Stomach smooth muscle (tissue), 2 donors: ENCODE measurements at regions not wholly inside any gene's neighbourhood (a gene's known extent, or its start where the extent isn't known, plus 50 kb on each side); places are given as distances from the start of the nearest gene placed in this dataset.

Source experiments
- H3K27ac ChIP-seq: one replicate; pipeline ENCODE4 v1.7.0; 2013; ENCODE audit warnings: mild to moderate bottlenecking, low read length, inconsistent platforms
- H3K27me3 ChIP-seq, 2 donors: one replicate each; pipeline ENCODE4 v1.7.0; 2013; ENCODE audit warnings: low read length in 2 of 2; ENCODE audit not compliant: insufficient read depth in 2 of 2, control insufficient read depth in 1 of 2
- H3K36me3 ChIP-seq, 2 donors: one replicate each; pipeline ENCODE4 v1.7.0; 2013; ENCODE audit warnings: low read length in 2 of 2; ENCODE audit not compliant: control insufficient read depth in 2 of 2, insufficient read depth in 2 of 2
- H3K4me1 ChIP-seq: one replicate; pipeline ENCODE4 v1.7.0; 2013; ENCODE audit warnings: low read length; ENCODE audit not compliant: control insufficient read depth, insufficient read depth
- H3K4me3 ChIP-seq, 2 donors: one replicate each; pipeline ENCODE4 v1.7.0; 2013; ENCODE audit warnings: low read length in 2 of 2
- H3K9ac ChIP-seq, 2 donors: one replicate each; pipeline ENCODE4 v1.7.0; 2013; ENCODE audit warnings: low read length in 2 of 2, mild to moderate bottlenecking in 1 of 2
- H3K9me3 ChIP-seq, 2 donors: one replicate each; pipeline ENCODE4 v1.7.0; 2013; ENCODE audit warnings: low read length in 2 of 2; ENCODE audit not compliant: control insufficient read depth in 2 of 2
- donor health status: healthy.
- donor health status: Pancreatic carcinoma.

DNA sequence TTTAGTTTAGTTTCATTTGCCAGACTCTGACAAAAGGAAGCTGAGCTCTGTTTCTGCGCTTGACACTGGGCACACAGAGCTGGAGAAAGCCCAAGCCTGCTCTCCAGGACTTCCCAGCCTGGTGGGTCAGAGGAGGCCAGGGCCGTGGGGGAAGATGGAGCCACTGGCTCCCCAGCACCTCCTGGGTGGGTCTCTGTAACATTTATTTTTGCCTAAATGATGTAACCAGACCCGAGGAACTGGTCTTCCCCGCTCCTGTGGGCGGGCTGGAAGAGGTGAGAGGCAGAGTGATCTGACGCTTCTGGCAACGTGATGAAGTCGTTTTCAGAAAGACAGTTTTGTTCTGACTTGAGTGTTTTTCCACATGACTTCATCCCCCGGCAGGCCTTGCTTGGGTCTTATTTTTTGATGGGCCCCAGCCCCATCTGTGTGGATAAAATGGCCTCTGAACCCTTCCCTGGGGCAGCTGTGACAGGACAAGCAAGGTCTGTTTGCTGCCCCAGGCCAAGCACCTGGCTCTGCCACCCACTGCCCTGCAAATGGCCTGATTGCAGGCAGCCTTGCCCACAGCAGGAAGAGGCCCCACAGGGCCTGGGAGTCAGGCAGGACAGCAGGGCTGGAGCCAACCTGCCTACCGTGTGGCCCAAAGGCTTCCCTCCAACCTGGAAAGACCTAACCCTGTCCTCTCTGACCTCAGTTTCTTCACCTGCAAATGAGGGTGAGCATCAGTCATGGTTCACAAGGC, 304.9 kb upstream of the ZMIZ1 start:
- no peaks in the 10 kb centered on the region for H3K36me3 ChIP-seq
- peak overlapping the region; percentile 76 for H3K27ac ChIP-seq
- peak overlapping the region in 1 of 2 donors; percentile 41 for H3K9ac ChIP-seq
- peaks cover 28% of the 10 kb centered on the region for H3K4me1 ChIP-seq
- H3K4me3 ChIP-seq, result peak overlapping the region in 1 of 2 donors; percentile 15
- H3K9me3 ChIP-seq, result no peaks in the 10 kb centered on the region
- no peaks in the 10 kb centered on the region for H3K27me3 ChIP-seq

DNA sequence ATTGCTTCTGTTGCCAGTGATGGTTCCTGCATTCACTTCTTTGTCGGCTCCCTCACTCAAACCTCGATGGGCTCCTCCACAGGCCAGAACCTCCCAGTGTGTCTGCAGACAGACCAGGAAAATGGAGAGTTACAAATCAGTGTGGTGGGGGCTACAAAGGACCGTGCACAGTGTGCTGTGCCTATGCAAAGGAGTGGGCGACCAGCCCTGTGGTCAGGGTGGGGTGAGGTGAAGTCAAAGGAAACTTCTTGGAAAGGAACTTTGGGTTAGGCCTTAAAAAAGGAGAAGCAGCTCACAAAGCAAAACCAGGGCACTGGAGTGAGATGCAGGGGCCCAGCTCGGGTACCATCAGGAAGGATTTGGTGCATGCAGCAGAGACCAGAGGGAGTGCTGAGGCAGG, 304.3 kb upstream of the ZMIZ1 start:
- Histone ChIP-seq H3K9ac (no peak overlapping the region), H3K27ac (peak overlapping the region; percentile 76)

DNA sequence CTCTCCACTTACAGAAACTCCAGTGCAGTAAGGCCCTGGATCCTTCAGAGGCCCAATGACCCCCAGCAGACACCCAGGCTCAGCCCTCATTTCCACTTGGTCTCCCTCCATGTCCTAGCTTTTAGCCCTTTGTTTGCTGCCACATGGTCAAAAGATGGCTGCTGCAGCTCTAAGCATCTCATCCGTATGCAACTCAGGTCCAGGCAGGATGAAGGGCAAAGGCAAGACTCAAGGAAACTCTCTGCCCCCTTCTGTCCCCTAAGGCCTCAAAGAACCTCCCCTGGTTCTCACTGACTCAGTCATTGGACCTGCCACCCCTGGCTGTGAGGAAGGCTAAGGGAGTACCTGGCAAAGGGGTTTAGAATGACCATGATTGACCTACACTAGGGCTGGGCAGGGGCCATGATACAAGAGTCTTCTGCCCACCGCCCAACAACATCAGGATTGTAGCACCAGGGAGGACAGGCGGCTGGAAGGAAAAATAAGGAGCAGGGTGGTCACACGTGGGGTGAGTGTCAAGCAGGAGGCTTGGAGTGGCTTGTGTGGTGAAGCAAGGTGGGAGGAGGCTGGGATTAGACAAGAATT, 303.8 kb upstream of the ZMIZ1 start:
- Histone ChIP-seq H3K9ac (no peak overlapping the region), H3K36me3 (no peaks in the 10 kb centered on the region), H3K4me1 (peaks cover 28% of the 10 kb centered on the region), H3K27ac (no peak overlapping the region), H3K27me3 (no peaks in the 10 kb centered on the region), H3K9me3 (no peaks in the 10 kb centered on the region), H3K4me3 (no peak overlapping the region)

More for the DNA sequence above, 304.3 kb upstream of the ZMIZ1 start:
- no peaks in the 10 kb centered on the region for H3K36me3 ChIP-seq
- H3K4me3 ChIP-seq, result no peak overlapping the region
- H3K9me3 ChIP-seq, result no peaks in the 10 kb centered on the region
- peaks cover 28% of the 10 kb centered on the region for H3K4me1 ChIP-seq
- H3K27me3 ChIP-seq, result no peaks in the 10 kb centered on the region

DNA sequence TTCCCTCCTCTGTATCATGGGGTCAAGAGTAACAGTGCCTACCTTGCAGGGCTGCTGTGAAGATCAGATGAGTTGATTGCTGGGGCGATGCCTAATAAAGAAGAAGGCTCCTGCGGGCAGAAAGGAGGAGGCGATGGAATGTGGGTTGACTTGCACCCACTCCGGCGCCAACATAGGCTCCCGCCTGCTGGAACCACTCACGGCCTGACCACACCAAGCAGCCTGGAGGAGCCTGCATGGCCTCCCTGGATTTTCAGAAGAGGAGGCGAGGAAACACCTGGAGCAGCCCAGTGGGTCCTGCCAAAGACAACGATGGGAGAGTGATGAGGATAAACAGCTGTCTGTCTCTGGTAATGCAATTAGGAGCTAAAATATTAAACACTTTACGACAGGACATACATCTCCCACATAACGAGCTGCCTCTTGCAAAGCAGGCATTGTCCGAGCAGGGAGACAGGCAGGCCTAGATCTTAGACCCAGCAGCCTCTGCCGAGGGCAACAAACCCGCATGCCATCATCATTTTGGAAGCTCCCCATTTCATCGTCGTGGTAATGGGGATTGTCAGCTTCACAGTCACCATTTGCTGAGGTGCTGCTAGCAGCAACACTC, 302.9 kb upstream of the ZMIZ1 start:
- no peak overlapping the region for H3K27ac ChIP-seq
- peaks cover 36% of the 10 kb centered on the region for H3K4me1 ChIP-seq
- H3K9me3 ChIP-seq, result no peaks in the 10 kb centered on the region
- no peaks in the 10 kb centered on the region for H3K27me3 ChIP-seq
- no peaks in the 10 kb centered on the region for H3K36me3 ChIP-seq
- H3K4me3 ChIP-seq, result no peak overlapping the region
- H3K9ac ChIP-seq, result no peak overlapping the region

DNA sequence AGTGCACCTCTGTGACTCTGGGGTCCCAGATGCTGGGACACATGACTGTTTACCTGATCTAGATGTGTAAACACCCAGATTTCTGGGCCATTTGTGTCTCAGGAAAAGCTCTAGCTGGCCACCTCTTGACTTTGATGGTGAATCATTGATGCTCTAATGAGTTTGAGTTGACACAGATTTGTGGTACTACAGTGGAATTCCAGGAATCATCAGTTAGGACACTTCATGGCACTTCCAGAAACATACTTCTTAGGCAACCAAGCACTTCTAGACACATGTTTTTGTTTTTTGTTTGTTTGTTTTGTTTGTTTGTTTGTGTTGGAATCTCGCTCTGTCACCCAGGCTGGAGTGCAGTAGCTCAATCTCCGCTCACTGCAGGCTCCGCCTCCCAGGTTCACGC, 302.2 kb upstream of the ZMIZ1 start:
- Histone ChIP-seq H3K36me3 (no peaks in the 10 kb centered on the region), H3K4me3 (no peak overlapping the region), H3K9me3 (no peaks in the 10 kb centered on the region), H3K9ac (no peak overlapping the region), H3K4me1 (peaks cover 42% of the 10 kb centered on the region), H3K27me3 (no peaks in the 10 kb centered on the region), H3K27ac (no peak overlapping the region)

DNA sequence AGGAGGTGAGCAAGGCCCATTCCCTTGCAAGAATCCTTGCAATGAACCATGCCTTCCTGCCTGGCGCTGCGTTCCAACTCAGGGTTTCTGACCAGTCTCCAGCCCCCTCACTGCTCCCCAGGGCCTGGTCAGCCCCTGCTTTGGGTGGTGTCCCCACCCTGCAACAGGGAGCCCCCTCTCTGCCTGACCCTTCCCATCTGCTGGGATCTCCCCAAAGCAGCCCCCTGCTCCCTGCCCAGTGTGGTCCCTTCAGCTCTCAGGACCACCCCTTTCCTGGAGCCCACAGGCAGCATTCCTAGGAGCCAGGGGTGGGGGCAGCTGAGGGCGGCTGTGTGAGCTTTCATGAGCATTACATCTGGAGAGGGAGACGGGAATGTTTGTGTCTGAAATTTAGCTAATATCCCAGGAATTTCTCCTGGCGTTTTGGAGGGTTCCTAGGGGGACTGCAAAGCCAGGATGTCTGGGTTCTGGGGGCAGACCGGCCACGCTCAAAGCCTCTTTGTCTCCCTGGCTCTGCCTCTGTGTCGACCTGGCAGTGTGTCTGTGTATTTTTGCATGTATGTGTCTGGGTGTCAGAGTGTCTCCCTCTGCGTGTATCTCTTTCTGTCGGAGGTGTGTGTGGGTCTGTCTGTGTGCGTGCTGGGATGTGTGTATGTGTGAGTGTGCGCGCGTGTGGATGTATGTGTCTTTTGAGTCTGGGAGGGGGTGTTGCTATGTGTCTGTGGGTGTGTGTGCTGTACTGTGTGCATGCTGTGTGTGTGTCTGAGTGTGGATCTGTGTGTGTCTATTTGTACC, 300.5 kb upstream of the ZMIZ1 start:
- Histone ChIP-seq H3K4me3 (no peak overlapping the region), H3K36me3 (no peaks in the 10 kb centered on the region), H3K27me3 (no peaks in the 10 kb centered on the region), H3K9ac (no peak overlapping the region), H3K4me1 (peaks cover 43% of the 10 kb centered on the region), H3K27ac (no peak overlapping the region), H3K9me3 (no peaks in the 10 kb centered on the region)

DNA sequence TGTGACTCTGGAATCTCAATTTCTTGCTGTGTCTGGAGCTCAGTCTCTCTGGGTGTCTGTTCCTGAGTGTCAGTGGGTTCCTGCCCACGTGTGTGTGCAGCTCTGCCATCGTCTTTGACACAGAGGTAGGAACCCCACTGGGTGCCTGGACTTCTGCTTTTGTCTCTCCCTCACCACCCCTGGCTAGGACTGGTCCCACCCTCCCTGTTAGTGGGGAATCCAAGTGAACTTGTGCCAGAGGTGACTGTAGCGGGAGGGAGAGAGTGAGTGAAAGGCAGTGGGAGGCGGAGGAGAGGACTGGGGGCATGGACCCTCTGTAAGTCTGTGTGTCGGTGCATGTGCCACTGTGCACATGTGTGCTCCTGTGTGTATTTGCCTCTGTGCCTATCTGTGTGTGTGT, 299.9 kb upstream of the ZMIZ1 start:
- H3K27ac ChIP-seq, result no peak overlapping the region
- H3K27me3 ChIP-seq, result no peaks in the 10 kb centered on the region
- H3K9ac ChIP-seq, result no peak overlapping the region
- H3K9me3 ChIP-seq, result no peaks in the 10 kb centered on the region
- H3K4me1 ChIP-seq, result peaks cover 37% of the 10 kb centered on the region
- H3K4me3 ChIP-seq, result no peak overlapping the region
- H3K36me3 ChIP-seq, result no peaks in the 10 kb centered on the region

DNA sequence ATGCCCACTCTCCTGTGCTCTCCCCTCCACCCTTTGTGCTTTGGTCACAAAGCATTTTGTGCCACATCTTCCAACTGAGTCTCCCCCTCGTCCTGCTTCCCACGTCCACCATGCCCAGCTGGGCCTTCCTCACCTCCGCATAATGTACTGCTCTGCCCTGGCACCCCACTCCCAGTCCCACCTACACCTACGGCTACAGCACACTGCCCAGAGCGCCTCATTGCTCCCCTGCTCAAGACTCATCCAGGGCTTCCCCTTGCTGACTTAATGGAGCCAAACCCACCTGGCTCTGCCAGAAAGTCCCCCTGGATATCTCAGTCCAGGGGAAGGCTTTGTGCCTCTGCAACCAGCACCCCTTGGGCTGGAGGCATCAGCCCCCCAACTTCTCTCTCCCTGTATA, 299.2 kb upstream of the ZMIZ1 start:
- Histone ChIP-seq H3K27ac (no peak overlapping the region), H3K4me1 (peaks cover 32% of the 10 kb centered on the region), H3K36me3 (no peaks in the 10 kb centered on the region), H3K27me3 (no peaks in the 10 kb centered on the region), H3K9me3 (no peaks in the 10 kb centered on the region), H3K9ac (no peak overlapping the region), H3K4me3 (no peak overlapping the region)

DNA sequence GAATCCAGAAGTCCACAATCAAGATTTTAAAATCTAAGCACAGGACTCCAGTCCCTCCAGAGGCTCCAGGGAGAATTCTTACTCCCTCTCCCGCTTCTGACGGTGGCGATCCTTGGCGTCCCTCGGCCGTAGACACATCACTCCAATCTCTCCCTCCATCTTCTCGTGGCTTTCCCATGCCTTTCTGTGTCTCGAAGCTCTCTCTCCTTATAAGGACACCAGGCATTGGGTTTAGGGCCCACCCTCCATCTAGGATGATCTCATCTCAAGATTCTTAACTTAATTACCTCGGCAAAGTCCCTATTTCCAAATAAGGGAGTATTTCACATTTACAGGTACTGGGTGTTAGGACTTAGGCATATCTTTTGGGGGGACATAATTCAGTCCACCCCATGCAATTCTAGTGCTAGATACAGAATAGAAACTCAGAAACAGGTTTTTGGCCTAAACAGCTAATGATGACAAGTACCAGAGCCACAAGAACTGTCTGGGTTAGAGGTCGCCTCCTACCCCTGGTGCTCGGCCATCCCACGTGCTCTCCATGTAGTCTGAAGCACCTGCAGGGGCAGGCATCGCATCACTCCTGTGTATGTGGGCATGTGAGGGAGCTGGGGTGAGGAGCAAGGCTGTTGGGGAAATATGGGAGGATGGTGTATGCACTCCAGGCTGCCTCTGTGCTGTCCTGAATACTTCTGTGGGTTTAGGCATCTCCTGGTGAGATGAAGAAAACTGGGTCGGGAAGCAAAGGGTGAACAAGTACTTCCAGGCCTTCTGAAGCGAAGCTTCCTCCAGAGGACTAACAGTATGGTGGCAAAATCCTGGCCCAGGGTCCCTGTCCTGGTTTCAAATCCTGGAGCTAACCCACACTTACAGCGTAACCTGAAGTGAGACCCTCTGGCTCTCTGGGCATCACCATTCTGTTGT, 298.3 kb upstream of the ZMIZ1 start:
- H3K9me3 ChIP-seq, result no peaks in the 10 kb centered on the region
- H3K4me3 ChIP-seq, result no peak overlapping the region
- H3K9ac ChIP-seq, result no peak overlapping the region
- H3K36me3 ChIP-seq, result no peaks in the 10 kb centered on the region
- H3K4me1 ChIP-seq, result peaks cover 36% of the 10 kb centered on the region
- H3K27ac ChIP-seq, result no peak overlapping the region
- no peaks in the 10 kb centered on the region for H3K27me3 ChIP-seq

DNA sequence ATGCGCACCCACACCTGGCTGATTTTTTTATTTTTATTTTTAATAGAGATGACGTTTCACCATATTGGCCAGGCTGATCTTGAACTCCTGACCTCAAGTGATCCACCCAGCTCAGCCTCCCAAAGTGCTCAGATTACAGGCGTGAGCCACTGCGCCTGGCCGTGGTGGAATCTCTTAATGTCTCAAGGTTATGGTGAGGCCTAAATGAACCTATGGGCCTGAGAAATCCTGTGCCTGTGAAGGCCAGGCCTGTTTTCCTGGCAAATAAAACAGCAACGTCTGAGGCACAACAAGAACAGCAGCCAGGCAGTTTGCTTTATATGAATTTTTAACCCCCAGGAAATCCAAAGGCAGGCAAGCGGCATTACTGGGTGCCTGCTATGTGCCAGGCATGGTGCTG, 297.5 kb upstream of the ZMIZ1 start:
- Histone ChIP-seq H3K27me3 (no peaks in the 10 kb centered on the region), H3K4me3 (no peak overlapping the region), H3K9me3 (no peaks in the 10 kb centered on the region), H3K36me3 (no peaks in the 10 kb centered on the region), H3K27ac (no peak overlapping the region), H3K4me1 (peaks cover 43% of the 10 kb centered on the region), H3K9ac (no peak overlapping the region)
